WTC11 (cell line): ENCODE measurements at regions not wholly inside any gene's neighbourhood (a gene's known extent, or its start where the extent isn't known, plus 50 kb on each side); places are given as distances from the start of the nearest gene placed in this dataset.

ENCODE experiments used
- CREB1 ChIP-seq: sonication (generic); formaldehyde crosslinking; IDR thresholded peaks from 2 replicates; pipeline ENCODE4 v1.8.0; 2023; ENCODE audit warnings: mild to moderate bottlenecking, missing genetic modification reagents
- CREM ChIP-seq: sonication (generic); formaldehyde crosslinking; IDR thresholded peaks from 2 replicates; pipeline ENCODE4 v1.8.1; 2022; ENCODE audit warnings: mild to moderate bottlenecking, missing genetic modification reagents, moderate library complexity
- ETV6 ChIP-seq: sonication (generic); formaldehyde crosslinking; IDR thresholded peaks from 2 replicates; pipeline ENCODE4 v1.8.1; 2022; ENCODE audit warnings: mild to moderate bottlenecking, missing genetic modification reagents
- MYBL2 ChIP-seq: sonication (generic); formaldehyde crosslinking; IDR thresholded peaks from 2 replicates; pipeline ENCODE4 v1.8.1; 2023; ENCODE audit warnings: mild to moderate bottlenecking, moderate library complexity, missing genetic modification reagents
- NR3C1 ChIP-seq: sonication (generic); formaldehyde crosslinking; conservative IDR thresholded peaks from 2 replicates; pipeline ENCODE4 v1.8.1; 2023; ENCODE audit warnings: low read depth, mild to moderate bottlenecking, missing genetic modification reagents
- TCF7 ChIP-seq: sonication (generic); formaldehyde crosslinking; IDR thresholded peaks from 2 replicates; pipeline ENCODE4 v1.8.0; 2022; ENCODE audit warnings: mild to moderate bottlenecking, low read depth, missing genetic modification reagents, moderate library complexity
- TP53 ChIP-seq: sonication (generic); formaldehyde crosslinking; IDR thresholded peaks from 2 replicates; pipeline ENCODE4 v1.8.1; 2023; ENCODE audit warnings: mild to moderate bottlenecking, missing genetic modification reagents
- ZNF219 ChIP-seq: sonication (generic); formaldehyde crosslinking; IDR thresholded peaks from 2 replicates; pipeline ENCODE4 v1.8.0; 2023; ENCODE audit warnings: missing genetic modification reagents, mild to moderate bottlenecking, borderline replicate concordance
- ZNF232 ChIP-seq: sonication (generic); formaldehyde crosslinking; IDR thresholded peaks from 2 replicates; pipeline ENCODE4 v1.8.0; 2022; ENCODE audit warnings: mild to moderate bottlenecking, missing genetic modification reagents
- TF ChIP-seq, protein P1 (sequence below): fragments of 200-600 bp; IDR thresholded peaks from 2 replicates; pipeline ENCODE4 v1.8.0; 2022; ENCODE audit warnings: antibody characterized with exemption
- TF ChIP-seq, protein P2 (sequence below): sonication (generic); formaldehyde crosslinking; IDR thresholded peaks from 2 replicates; pipeline ENCODE4 v1.8.0; 2022; ENCODE audit warnings: mild to moderate bottlenecking, missing genetic modification reagents
- TF ChIP-seq, protein P3 (sequence below): sonication (generic); formaldehyde crosslinking; IDR thresholded peaks from 2 replicates; pipeline ENCODE4 v1.8.1; 2023; ENCODE audit warnings: mild to moderate bottlenecking, missing genetic modification reagents, moderate library complexity
- TF ChIP-seq, protein P4 (sequence below): sonication (generic); formaldehyde crosslinking; IDR thresholded peaks from 2 replicates; pipeline ENCODE4 v1.8.0; 2022; ENCODE audit warnings: mild to moderate bottlenecking, missing genetic modification reagents

GRCh38 chr12:34357791-34358190 lies 335.5 kb downstream of the ALG10 start:
- TF ChIP-seq, protein P1, sequence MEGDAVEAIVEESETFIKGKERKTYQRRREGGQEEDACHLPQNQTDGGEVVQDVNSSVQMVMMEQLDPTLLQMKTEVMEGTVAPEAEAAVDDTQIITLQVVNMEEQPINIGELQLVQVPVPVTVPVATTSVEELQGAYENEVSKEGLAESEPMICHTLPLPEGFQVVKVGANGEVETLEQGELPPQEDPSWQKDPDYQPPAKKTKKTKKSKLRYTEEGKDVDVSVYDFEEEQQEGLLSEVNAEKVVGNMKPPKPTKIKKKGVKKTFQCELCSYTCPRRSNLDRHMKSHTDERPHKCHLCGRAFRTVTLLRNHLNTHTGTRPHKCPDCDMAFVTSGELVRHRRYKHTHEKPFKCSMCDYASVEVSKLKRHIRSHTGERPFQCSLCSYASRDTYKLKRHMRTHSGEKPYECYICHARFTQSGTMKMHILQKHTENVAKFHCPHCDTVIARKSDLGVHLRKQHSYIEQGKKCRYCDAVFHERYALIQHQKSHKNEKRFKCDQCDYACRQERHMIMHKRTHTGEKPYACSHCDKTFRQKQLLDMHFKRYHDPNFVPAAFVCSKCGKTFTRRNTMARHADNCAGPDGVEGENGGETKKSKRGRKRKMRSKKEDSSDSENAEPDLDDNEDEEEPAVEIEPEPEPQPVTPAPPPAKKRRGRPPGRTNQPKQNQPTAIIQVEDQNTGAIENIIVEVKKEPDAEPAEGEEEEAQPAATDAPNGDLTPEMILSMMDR: no peak
- TF ChIP-seq TCF7 (CRISPR knock-in tag): no peak
- no peak for TF ChIP-seq ZNF232
- TF ChIP-seq, protein P2, sequence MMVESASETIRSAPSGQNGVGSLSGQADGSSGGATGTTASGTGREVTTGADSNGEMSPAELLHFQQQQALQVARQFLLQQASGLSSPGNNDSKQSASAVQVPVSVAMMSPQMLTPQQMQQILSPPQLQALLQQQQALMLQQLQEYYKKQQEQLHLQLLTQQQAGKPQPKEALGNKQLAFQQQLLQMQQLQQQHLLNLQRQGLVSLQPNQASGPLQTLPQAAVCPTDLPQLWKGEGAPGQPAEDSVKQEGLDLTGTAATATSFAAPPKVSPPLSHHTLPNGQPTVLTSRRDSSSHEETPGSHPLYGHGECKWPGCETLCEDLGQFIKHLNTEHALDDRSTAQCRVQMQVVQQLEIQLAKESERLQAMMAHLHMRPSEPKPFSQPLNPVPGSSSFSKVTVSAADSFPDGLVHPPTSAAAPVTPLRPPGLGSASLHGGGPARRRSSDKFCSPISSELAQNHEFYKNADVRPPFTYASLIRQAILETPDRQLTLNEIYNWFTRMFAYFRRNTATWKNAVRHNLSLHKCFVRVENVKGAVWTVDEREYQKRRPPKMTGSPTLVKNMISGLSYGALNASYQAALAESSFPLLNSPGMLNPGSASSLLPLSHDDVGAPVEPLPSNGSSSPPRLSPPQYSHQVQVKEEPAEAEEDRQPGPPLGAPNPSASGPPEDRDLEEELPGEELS (CRISPR knock-in tag): no peak
- TF ChIP-seq MYBL2 (CRISPR knock-in tag): no peak
- TF ChIP-seq ETV6: no peak
- TF ChIP-seq, protein P3, sequence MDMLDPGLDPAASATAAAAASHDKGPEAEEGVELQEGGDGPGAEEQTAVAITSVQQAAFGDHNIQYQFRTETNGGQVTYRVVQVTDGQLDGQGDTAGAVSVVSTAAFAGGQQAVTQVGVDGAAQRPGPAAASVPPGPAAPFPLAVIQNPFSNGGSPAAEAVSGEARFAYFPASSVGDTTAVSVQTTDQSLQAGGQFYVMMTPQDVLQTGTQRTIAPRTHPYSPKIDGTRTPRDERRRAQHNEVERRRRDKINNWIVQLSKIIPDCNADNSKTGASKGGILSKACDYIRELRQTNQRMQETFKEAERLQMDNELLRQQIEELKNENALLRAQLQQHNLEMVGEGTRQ: no peak
- TF ChIP-seq ZNF219 (CRISPR knock-in tag): no peak
- TF ChIP-seq CREB1 (CRISPR knock-in tag): no peak
- no peak for TF ChIP-seq NR3C1 (CRISPR knock-in tag)
- TF ChIP-seq, protein P4, sequence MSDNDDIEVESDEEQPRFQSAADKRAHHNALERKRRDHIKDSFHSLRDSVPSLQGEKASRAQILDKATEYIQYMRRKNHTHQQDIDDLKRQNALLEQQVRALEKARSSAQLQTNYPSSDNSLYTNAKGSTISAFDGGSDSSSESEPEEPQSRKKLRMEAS: no peak
- no peak for TF ChIP-seq CREM (CRISPR knock-in tag)
- no peak for TF ChIP-seq TP53 (CRISPR knock-in tag)
